Hematopoietic multipotent progenitor cell (in vitro differentiated cells): ENCODE measurements at regions not wholly inside any gene's neighbourhood (a gene's known extent, or its start where the extent isn't known, plus 50 kb on each side); places are given as distances from the start of the nearest gene placed in this dataset.

Experiments used
- DNase-seq, 3 donors: peaks; one replicate each; pipeline ENCODE4 v3.0.0-alpha.2; 2011 to 2015; ENCODE audit warnings: low read depth in 2 of 3, low spot score in 2 of 3

DNA sequence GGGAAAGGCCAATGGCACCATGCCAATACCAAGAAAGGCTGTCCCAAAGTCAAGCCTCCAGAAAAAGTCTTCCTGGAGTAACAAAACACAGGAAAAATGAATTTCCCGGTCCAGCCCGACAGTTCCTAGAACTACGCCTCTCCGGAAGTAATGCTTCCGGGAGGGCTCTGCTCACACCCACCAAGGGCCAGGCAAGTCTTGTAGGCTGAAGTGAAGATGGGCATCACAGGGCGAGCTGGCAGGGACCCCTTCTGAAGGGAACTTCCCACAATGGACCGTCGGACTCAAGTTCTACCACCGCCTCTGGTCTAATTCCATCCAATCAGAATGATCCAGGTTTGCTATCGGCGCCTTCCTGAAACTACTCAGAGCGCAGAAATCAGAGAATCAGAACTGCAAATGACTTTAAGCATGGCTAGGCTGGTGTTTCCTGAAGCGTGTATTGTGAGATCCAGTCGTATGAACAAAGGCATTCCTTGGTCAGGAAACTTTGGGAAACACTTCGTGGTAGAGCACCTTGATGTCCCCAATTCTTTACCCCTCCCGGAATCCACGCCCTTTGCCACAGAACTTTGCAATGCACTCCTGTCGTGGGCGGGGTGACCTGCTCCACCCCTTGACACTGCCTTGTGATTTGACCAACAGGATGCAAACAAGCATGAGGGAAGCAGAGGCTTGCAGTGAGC is 127.8 kb downstream of the BCOR start:
- DNase-seq: no peak

DNA sequence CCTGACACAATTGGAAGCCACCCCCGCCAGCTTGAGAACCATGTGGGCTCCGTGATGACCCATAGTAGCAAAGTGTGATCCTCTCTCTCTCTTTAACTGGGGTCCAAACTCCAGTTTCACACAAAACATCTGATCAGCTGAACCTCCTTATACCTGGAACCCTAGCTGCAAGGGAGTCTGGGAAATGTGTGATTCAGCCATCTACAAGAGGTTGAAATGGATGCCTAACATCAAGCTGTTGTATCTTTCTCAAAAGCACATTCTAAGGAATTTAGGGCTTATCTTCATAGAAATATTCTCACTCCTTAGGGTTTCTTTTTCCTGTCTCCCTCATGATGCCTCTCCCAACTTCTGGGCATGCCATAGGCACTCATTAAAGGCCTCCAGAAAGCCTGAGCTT is 126.0 kb downstream of the BCOR start:
- DNase-seq: no peak

DNA sequence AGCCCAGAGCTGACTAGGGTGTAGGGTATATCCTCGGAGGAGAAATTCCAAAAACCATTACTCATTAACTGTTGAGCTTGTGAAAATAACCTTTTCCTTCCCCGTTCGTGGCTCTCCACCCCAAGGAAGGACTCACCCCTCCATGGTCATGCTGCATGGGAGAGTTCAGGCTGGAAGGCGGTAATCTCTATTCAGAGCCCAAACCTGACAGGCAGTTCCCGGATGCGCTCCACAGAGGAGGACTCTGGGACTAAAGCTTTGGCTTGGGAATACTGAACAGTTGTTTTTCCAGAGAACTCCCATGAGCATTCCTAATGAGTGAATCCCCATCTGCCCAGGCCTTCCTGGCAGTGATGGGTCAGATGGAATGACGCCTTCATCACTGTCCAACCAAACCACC is 125.4 kb downstream of the BCOR start:
- DNase-seq: no peak

DNA sequence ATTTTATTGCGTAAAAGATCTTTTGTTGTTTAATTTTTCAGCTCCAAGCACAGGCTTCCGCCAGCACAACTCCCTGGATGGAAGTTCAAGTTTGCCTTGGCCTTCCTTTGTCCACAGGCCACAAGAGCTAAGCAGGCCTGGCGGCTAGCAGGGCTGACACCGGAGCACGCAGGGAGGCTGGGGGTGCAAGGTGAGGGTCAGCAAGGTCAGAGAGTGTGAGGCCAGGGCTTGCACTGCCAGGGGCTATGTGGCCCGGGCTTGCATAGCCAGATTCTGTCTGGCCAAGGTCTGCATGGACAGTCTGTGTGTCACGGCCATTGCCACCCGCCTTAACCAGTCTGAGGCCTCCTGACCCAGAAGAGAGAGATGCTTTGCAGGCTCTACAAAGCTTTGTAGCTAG is 123.9 kb downstream of the BCOR start:
- no peak for DNase-seq

DNA sequence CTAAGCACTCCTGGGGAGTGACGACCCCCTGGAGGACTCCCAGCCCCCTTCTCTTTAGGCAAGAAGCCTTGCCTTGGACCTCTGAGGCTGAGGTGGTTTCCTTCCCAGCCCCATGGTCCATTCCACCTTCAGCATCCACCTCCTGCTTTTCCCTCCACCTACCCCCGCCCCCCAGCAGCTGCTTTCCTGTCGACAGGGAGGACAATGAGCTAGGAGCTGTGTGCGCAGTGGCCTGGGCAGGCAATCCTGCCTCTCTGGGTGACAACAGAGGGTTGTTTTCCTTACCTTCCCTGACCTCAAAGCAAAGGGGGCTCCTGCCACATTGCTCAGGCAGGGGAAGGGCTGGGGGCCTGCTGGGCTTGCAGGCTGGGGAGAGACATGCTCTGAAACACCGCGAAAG is 123.5 kb downstream of the BCOR start:
- no peak for DNase-seq

DNA sequence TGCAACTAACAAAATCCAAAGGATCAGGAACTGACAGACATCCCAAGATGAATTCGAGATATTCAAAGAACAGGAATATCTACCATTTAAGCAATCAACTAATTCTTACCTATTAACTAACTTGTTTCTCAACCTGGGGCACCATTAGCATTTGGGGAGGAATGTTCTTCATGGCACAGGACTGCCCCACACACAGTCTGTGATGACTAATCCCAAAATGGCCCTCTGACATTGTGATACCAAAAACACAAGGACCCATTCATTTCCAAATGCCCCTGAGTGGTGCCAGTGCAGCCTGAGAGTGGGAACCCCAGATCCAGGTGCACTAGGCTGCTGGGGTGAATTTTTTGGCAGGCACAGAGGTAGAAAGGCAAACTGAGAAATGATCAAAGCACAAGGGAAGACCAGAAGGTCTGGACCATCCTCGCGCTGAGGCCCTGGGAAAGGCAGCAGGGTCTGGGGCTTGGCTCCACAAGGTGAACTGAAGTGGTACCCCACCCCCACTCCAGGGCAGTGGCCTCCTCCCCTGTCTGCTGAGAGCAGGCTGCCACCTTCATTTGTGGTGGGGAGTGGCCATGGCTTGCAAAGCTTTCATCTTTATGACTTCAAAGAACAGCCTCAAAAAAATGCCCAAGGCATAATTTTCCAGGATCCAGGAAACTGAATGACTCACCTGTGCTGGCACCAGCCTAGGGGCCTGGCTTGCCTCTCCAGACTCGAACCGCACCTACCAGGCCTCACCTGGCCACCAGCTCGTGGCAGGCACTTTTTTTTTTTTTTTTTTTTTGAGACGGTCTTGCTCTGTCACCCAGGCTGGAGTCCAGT is 122.4 kb downstream of the BCOR start:
- DNase-seq: no peak

DNA sequence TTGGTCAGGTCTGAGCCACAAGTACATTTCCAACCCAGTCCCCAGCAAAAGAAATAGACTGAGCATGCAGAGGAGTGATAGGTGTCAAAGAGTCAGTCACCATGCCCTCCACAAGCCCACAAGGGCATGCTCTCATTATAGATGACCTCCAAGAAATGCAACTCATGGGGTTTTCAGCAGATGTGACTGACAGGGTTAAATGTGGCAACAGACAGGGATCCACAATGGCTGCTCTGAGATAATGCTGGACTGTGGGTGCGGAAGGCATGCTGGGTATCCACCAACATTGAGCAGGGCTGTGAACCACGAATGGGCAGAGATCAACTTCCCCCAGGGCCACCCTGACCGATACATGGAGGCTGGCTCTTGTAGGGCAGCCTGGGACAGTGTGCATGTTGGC is 115.8 kb downstream of the BCOR start:
- DNase-seq: no peak

DNA sequence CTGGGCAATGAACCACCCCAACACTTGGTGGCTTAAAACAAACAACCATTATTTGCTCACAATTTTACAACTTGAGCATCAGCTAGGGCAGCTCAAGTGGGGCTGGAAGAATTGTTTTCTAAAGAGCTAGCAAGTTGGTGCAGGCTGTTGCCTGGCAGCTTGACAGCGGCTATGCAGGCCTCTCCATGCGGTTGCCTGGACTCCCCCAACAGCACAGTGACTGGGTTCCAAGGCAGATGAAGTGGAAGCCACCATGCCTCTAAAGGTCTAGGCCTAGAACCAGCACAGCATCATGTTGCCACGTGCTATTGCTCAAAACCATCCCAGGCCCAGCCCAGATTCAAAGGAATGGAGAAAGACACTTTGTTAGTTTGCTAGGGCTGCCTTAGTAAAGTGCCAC is 114.8 kb downstream of the BCOR start:
- no peak for DNase-seq

DNA sequence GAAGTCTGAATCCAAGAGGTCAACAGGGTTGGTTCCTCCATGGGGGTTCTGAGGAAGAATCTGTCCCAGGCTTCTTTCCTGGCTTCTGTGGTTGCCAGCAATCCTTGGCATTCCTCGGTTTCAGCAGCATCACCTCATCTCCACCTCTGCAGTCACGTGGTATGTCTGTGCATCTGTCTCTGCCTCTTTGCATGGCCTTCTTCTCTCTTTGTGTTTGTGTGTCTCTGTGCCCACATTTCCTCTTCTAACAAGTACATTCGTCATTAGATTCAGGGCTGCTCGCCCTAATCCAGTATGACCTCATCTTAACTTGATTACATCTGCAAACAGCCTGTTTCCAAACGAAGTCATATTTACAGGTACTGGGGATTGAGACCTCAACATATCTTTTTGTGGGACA is 114.0 kb downstream of the BCOR start:
- no peak for DNase-seq

DNA sequence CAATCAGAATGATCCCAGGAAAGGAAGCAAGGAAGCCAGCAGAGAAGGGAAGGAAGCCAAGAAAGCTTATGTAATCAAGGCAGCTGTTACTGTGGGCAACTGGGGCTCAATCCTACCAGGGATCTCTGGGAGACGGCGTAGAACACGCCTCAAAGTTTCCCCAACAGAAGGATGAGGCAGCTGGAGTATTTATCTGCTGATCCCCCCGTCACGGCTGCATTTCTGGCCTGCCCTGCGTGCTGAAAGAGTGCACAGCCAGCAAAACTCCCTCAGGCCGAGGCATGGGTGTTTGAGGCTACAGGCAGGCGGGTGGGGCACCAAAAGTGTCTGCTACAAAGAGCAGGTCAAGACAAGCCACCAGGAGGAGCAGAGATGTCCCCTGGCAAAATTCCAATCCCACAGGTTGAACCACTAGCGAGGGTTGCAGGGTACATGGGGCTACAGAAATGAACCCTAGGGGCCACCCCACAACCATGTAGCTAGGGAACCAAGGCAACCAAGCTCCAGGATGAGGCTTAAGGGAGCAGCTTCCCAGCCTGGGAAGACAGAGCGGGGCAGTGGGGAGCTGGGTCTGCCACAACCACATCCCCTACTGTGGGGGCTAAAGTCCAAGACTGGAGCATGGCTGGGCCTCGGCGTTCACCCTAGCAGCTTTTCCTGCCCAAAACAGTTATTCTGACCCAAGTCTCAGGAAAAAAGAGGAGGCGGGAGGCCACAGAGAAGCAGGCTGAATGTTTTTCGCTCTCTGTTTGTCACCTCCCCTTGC is 113.4 kb downstream of the BCOR start:
- DNase-seq: no peak

DNA sequence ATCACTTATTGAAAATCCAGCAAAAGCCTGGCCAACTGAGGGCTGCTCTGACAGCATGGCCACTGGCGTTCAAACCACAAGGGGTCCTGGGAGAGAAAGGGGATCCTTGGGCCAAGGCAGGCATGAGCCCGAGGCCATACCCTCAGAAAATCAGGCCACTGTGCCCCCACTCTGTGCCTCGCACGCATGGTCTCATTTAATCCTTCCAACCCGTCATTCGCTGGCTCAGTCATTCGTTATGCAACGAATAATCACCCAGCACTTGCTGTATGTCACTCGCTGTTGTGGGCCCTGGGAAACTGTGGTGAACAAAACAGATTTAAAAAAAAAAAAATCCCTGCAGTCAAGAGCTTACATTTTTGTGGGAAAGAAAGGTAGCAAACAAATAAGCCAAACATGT is 112.7 kb downstream of the BCOR start:
- DNase-seq: no peak

DNA sequence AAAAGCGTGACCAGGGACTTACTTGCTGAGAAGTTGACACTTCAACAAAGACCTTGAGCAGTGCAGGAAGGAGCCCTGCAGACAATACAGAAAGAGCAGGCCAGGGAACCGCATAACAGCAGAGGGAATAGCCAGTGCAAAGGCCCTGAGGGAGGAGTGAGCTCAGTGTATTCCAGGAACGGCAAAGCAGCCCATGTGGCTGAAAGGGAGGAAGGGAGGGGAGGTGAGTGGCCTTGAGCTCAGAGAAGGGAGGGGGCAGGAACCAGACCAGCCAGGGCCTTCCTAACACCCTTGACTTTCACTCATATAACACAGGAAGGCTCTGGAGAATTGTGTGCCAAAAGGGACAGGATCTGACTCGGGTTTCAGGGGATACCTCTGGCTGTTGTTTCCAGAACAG is 112.2 kb downstream of the BCOR start:
- DNase-seq: no peak

DNA sequence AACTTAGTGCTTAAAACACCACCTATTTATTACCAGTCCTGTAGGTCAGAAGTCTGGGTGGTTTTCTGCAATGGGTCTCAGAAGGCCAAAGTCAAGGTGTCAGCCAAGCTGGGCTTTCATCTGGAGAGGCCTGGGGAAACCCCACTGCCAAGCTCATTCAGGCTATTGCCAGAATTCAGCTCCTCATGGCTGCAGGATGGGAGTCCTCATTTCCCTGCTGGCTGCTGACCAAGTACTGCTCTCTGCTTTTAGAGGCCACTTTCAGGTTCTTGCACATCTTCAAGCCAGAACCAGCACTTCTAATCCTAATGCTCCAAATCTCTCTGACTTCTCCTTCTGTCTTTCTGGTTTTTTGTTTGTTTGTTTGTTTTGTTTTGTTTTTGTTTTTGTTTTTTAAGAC is 109.3 kb downstream of the BCOR start:
- DNase-seq: no peak

DNA sequence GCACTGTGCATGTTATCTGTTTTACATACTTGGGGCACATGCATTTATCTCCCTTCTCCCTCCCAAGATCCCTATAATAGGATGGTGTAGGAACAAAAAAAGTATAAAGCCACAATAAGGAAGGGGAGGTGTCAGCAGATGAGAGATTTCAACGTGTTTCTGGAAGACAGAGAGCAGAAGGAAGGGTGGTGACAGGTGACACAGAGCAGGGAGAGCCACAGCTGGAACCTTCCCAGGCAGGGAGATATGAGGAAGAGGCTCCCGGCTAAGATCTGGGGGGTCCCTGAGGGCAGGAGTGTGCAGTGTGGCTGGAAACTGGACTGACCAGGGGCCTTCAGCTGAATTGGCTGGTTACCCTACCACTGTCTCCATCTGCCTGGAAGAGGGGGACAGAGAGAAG is 107.4 kb downstream of the BCOR start:
- DNase-seq: no peak

DNA sequence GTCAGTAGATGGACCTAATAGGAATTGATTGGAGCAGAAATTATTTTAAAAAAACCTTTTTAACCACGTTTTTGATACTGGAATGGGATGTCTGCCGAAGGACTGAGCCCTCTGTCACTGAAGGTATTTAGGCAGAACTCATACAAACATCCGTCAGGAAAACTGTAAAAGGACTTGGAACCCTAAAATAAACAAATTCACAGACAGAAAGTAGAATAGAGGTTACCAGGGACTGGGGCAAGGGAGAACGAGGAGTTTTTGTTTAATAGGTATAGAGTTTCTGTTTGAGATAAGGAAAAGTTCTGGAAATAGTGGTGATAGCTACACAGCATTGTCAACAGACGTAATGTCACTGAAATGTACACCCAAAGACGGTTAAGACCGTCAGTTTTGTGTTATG is 105.5 kb downstream of the BCOR start:
- no peak for DNase-seq

DNA sequence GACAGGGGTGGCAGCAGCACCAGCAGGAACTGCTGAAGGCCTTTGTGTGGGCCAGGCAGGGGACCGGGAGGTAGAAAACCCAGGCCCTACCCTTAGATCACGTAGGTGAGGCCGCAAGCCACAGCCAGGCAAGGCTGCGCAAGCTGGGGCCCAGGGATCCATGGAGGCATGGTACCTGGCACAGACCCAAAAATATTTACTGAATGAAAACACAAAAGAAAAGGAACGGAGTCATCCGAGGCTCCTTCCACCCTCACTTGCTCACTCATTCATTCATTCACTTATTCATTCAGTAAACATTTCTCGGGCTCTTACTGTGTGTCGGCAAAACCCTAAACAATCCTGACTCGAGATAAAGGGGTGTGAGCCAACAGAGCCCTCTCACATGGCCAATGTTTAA is 102.3 kb downstream of the BCOR start:
- no peak for DNase-seq

DNA sequence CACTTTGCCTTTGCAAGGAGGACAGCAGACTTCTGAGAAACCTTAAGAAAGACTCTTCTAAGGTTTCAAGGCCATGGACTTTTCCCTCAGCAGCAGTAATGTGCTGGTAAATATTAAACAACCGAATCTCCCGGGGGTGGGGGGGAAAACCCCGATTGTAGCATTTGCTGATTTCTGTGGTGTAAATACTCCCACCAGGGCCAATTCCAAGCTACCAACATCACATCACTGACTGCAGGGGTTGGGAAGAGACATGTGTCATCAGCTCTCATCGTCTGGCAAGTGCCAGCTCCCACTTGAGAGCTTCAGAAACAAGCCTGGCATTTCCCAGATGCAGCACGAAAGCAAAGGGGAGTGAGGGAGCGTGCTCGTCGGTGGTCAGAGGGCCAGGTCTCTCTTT is 101.2 kb downstream of the BCOR start:
- no peak for DNase-seq

DNA sequence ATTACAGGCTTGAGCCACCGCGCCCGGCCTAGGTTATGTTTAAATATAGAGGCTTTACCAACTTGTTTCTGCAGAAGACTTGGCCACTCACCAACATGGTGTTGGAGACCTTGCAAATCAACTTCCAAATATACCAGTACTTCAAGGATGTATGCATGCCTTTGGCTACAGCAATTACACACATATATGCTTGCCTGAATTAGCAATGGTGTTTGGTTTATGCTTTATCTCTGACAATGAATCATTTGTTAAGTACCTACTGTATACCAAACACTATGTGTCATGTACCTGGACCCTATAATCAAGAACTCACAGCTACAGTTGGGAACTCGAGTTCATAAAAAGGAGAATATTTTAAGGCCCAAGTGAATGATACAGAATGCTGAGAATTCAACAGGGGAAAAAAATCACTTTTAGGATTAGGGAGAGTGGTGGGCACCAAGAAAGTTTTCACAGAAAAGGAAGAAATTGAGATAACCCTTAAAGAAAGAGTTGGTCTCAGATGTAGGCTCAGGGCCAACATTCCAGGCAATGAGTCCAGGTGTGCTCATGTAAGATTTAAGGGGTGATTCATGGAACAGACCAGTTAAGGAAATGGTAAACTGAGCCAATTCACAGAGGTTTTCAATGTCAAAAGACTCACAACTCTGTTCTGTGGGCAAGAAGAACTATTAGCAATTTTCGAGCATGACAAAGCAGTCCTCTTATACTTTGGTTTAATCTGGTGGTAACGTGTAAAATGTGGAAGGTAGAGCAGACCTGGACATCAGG is 98.9 kb downstream of the BCOR start:
- no peak for DNase-seq
